ENCODE measurements at regions not wholly inside any gene's neighbourhood (a gene's known extent, or its start where the extent isn't known, plus 50 kb on each side); places are given as distances from the start of the nearest gene placed in this dataset.
"Not testable (repeated sequence)": the region's sequence is repeated elsewhere in the genome, so short reads cannot be mapped to it uniquely, and the experiment has no call there.

DNA sequence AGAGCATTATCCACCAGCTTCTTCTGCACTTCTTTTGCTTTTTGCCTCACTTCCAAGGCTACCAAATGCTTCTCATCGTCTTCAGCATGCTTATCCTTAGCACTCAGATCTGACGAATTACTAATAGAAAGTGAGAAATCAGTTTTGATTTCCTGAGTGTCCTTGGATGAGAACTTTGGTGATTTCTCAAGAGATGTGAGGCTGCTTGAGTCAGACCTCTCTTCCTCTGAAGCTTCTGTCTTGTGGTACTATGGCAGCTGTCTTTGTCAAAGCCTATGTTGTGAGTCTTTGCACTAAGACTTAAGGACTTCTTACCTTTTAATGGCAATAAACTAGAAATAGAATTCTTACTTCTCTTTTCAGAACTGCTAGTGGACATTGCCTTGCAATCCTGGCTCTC, 169.9 kb downstream of the CPE start:
- intact Hi-C loops (cut with micrococcal nuclease) = no loop called here

GRCh38 chr4:165553221-165553810, 174.5 kb downstream of the CPE start:
- intact Hi-C loops (cut with micrococcal nuclease) = no loop called here

GRCh38 chr4:165555302-165555701, 176.5 kb downstream of the CPE start:
- intact Hi-C loops (cut with micrococcal nuclease) = no loop called here

DNA sequence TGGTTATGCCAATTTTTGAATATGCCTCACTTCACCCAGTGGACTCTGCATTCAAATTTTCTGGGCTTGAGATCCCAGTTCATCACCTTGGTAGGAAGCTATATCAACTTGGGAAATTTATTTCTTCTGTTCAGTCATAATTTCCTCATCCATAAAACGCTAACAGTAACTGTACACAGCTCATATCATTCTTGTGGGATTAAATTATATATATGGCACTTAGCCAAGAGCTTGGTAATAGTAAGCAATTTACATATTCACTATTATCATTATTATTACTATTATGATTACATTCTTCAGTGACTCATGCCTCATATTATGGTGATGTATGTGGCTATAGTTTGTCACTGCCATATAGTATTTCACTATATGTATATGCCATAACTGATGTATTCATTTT, 177.6 kb downstream of the CPE start:
- intact Hi-C loops (cut with micrococcal nuclease) = no loop called here

DNA sequence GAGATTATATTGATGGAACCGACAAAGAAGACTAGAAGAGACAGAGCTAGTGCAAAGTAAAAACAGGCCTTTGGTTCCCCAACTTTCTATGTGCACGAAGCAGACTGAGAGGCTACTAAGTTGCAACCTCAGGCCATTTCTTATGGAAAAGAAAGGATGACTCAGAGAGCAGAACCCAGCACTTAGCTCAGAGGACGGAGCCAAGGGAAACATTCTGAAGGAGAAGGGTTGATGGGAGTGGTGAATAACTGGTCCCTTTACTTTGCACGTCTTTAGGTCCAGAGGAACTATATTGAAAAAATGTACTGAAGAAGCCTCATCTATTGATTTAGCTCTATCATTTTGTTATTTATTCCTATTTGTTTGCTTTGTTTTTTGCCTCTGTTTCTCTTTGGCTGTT, 182.1 kb downstream of the CPE start:
- intact Hi-C loops (cut with micrococcal nuclease) = no loop called here

- intact Hi-C loops (cut with micrococcal nuclease) = no loop called here
Observed at GRCh38 chr4:165563851-165564250, 185.0 kb downstream of the CPE start.

GRCh38 chr4:165569031-165569430, 190.2 kb downstream of the CPE start:
- intact Hi-C loops (cut with micrococcal nuclease) = no loop called here

DNA sequence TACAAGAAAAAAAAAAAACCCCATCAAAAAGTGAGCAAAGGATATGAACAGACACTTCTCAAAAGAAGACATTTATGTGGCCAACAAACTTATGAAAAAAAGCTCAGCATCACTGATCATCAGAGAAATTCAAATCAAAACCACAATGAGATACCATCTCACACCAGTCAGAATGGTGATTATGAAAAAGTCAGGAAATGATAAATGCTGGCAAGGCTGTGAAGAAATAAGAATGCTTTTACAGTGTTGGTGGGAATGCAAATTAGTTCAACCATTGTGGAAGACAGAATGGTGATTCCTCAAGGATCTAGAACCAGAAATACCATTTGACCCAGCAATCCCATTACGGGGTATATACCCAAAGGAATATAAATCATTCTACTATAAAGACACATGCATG, 192.7 kb downstream of the CPE start:
- intact Hi-C loops (cut with micrococcal nuclease) = not testable (repeated sequence)

DNA sequence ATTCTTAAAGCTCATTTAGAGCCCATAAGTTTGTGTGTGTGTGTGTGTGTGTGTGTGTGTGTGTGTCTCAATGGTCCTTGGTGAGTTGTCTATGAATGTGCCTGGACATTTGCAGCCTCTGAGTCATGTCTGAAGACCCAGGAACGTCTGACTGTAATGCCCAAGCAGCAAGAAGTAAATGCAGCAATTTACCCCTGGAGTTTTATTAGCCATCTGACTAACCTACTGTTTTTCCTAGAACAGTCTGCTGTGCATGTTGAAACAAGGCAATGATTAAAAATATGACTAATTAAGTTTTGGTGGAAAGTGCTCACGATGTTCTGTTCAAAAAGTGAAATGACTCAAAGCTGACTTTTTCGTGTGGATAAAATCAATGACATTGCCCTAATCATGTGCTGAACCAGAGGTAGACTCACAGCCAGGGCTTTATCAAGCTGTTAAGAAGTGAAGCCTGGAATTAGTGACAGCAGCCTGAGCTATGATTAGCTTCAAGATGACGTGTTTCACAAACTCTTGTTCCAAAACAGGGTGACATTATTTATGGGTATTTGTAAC, 201.6 kb downstream of the CPE start:
- intact Hi-C loops (cut with micrococcal nuclease) = no loop called here

DNA sequence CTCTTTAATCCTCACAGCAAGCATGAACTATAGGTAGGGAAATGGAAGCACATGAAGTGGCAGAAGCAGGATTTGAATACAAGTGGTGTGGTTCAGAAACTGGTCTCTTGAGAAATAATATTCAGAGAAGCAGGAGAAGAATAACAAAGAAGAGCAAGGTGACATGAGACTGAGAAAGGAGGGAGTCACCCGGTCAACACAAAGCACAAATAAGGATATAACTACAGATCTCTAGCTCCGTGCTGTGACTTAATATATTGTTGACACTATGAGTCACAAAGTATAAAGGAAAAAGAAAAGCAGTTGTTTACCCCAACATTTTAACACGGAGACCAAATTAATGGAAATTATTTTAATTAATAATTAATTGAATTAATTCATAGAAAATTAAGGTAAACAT, 204.5 kb downstream of the CPE start:
- intact Hi-C loops (cut with micrococcal nuclease) = no loop called here

DNA sequence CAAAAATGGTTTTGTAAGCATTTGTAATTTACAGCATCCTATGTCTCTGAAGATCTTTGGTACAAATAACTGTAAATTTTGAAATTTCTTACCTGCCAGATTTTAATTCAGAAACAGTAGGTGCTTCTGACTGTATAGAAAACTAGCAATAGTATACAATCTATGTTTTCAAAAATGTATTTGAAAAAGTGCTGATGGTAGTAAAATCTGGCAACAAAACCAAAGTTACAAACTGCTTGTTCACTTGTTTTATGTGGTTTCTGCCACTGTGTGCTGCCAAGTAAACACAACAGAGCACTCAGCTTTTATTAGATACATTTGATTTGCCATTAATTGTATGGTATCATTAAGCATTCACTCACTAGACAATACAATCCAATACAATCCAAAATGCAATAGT, 206.1 kb downstream of the CPE start:
- intact Hi-C loops (cut with micrococcal nuclease) = no loop called here

DNA sequence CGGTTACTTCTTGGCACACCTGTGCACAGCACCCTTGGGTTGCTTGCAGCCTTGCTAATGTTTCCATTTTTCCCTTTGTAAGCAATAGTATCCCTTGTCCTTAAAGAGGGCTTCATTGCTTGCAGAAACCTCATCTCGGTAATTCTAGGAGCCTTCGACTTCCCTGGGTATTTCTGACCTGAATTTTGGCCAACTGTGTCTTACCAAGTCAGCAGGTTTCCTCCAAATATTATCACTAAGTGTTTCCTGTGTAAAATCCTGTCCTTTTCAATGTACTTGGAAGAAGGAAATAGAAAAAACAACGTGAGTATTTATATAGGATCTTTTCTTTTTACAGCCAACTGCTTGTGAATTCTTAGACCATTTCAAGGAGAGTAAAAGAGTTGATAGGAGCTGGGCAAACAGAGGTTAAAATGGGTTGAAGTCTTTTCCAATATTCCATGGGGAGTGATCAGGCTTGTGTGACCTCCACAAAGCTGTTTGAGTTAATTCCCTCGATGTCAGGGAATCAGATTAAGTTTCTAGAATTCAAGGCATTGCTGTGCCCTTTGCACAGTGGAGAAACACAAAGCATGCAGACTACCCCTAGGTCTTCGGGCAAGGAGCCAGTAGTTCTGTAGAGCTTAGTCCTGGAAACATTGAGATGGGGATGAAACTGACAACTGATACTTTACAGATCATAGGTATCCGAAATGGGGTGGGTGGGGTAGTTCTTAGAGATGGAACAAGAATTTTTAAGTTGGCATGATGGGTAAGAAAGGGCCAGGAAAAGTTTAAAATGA, 209.9 kb downstream of the CPE start:
- intact Hi-C loops (cut with micrococcal nuclease) = no loop called here

- intact Hi-C loops (cut with micrococcal nuclease) = no loop called here
Observed at GRCh38 chr4:165592386-165592785, 213.6 kb downstream of the CPE start.

- intact Hi-C loops (cut with micrococcal nuclease) = no loop called here
Observed at GRCh38 chr4:165597581-165598480, 219.0 kb downstream of the CPE start.

DNA sequence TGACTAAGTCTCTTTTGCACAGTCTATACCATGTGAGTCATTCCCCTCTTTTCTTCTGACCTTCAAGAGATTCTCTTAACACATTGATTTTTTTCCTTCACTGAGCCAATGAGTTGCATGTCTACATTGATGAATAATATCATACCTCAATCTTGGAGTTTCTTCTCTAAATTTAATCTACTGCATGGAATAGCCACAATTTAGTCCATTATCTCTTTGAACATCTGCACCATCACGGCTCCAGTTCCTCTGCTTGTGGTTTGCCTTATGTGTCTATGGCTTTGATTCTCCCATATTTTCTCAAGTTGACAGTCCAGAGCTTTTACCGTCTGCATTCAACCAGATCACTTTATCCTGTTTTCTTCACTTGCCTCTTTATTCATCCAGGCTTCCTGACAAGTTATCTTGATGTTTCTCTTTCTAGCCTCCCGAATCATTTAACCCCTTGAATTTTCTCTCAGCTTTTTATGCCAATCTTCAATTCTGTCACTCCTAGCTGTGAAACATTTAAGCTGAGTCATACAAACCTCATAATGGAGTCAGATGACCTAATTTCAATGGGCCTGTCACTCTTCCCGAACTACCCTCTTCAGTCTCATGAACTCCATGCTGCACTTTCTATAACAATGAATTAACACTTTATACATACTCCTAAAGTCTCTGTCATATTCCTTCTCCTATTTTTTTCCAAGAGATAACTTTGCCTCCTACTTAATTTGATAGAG, 222.3 kb downstream of the CPE start:
- intact Hi-C loops (cut with micrococcal nuclease) = no loop called here

DNA sequence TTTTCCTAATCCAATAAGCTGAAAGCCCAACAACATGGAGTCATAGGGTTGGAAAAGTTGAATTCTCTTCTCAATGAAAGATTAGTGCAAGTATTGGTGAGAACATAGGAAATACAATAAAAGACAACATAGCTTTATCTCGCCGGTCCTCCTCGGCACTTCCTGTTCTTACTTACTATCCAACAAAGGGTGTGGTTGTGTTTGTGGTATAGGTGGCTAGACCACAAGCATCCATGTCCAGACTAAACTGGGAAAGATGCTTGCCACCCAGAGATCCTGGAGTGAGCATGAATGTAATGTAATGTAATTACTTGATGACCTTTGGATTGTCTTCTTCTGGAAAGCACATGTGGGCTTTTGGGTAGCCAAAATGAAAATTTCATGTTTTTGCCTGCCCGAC, 223.8 kb downstream of the CPE start:
- intact Hi-C loops (cut with micrococcal nuclease) = no loop called here

- intact Hi-C loops (cut with micrococcal nuclease) = no loop called here
Observed at GRCh38 chr4:165604181-165604580, 225.4 kb downstream of the CPE start.

DNA sequence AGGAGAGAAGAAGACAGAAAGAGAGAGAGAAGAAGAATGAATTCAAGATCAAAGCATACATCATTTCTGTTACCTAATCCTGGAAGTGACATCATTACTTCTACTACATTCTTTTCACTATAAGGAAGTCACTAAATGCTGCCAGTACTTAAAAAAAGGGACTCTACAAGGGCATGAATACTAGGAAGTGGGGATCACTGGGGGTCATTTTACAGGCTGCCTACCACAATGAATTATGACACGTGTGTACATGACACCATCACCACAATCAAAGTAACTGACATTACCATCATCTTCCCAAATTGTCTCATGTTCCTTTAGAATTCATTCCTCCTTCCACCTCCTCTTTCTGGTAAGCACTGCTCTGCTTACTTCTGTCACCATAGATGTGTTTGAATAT, 227.0 kb downstream of the CPE start:
- intact Hi-C loops (cut with micrococcal nuclease) = no loop called here

- intact Hi-C loops (cut with micrococcal nuclease) = no loop called here
Observed at GRCh38 chr4:165606465-165607205, 227.8 kb downstream of the CPE start.

DNA sequence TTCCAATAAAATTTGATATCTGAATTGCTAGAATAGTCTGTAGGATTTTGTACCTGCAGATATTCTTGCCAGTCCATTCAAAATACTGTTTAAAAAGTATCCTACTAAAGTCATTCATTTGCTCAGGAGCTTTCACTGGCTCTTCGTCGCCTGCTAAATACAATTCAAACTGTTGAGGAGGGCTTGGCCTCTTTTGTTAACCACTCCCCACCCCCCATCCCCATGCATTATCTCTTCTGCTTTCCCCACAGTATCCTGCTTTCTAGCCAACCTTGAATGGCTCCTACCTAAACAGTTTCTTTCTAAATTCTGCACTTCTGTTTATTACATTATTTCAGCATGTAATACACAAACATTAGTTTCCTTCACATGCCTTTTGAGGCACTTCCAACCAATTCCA, 230.8 kb downstream of the CPE start:
- intact Hi-C loops (cut with micrococcal nuclease) = no loop called here

All from T-helper 1 cell treated with Interleukin-12 subunit alpha and Interleukin-12 subunit beta and Interleukin-4 antibody, amounts not matched to agents 30 ng/mL and 1 ng/mL, for 36 hours (primary cell).